GM21717 (cell line): ENCODE measurements at regions not wholly inside any gene's neighbourhood (a gene's known extent, or its start where the extent isn't known, plus 50 kb on each side); places are given as distances from the start of the nearest gene placed in this dataset.
"Not testable (repeated sequence)": the region's sequence is repeated elsewhere in the genome, so short reads cannot be mapped to it uniquely, and the experiment has no call there.

ENCODE experiments used
- ATAC-seq: cut with Tn5 transposase; IDR thresholded peaks from one replicate; pipeline ENCODE4 v1.9.1; 2021; ENCODE audit warnings: mild to moderate bottlenecking, moderate library complexity; ENCODE audit not compliant: unreplicated experiment

- ATAC-seq: no peak
Measured at GRCh38 chr5:53263151-53263550, 153.6 kb upstream of the MOCS2 start.

- ATAC-seq: no peak
Measured at GRCh38 chr5:53265043-53265442, 155.5 kb upstream of the MOCS2 start.

GRCh38 chr5:53268241-53268640 lies 158.7 kb upstream of the MOCS2 start:
- ATAC-seq: not testable (repeated sequence)

GRCh38 chr5:53275666-53276065 lies 166.1 kb upstream of the MOCS2 start:
- no peak for ATAC-seq

GRCh38 chr5:53276825-53277224 lies 167.3 kb upstream of the MOCS2 start:
- no peak for ATAC-seq

- no peak for ATAC-seq
Measured at GRCh38 chr5:53277491-53277890, 167.9 kb upstream of the MOCS2 start.

GRCh38 chr5:53287573-53287972 lies 178.0 kb upstream of the MOCS2 start:
- no peak for ATAC-seq

GRCh38 chr5:53288511-53288910 lies 179.0 kb upstream of the MOCS2 start:
- no peak for ATAC-seq

GRCh38 chr5:53291047-53291446 lies 181.5 kb upstream of the MOCS2 start:
- ATAC-seq: no peak

GRCh38 chr5:53291528-53291927 lies 182.0 kb upstream of the MOCS2 start:
- ATAC-seq: no peak

- no peak for ATAC-seq
Measured at GRCh38 chr5:53298841-53299240, 181.6 kb upstream of the FST start.

GRCh38 chr5:53302529-53302928 lies 177.9 kb upstream of the FST start:
- no peak for ATAC-seq

- ATAC-seq: no peak
Measured at GRCh38 chr5:53303105-53303504, 177.3 kb upstream of the FST start.

- ATAC-seq: not testable (repeated sequence)
Measured at GRCh38 chr5:53305316-53305715, 175.1 kb upstream of the FST start.

GRCh38 chr5:53309653-53310052 lies 170.8 kb upstream of the FST start:
- ATAC-seq: no peak

GRCh38 chr5:53311681-53312080 lies 168.7 kb upstream of the FST start:
- ATAC-seq: no peak

GRCh38 chr5:53313145-53313544 lies 167.3 kb upstream of the FST start:
- no peak for ATAC-seq

GRCh38 chr5:53318303-53318702 lies 162.1 kb upstream of the FST start:
- ATAC-seq: no peak

- ATAC-seq: no peak
Measured at GRCh38 chr5:53319315-53319714, 161.1 kb upstream of the FST start.

GRCh38 chr5:53321073-53321472 lies 159.4 kb upstream of the FST start:
- ATAC-seq: no peak

- ATAC-seq: no peak
Measured at GRCh38 chr5:53321721-53322120, 158.7 kb upstream of the FST start.

- no peak for ATAC-seq
Measured at GRCh38 chr5:53322257-53322656, 158.2 kb upstream of the FST start.

- no peak for ATAC-seq
Measured at GRCh38 chr5:53323511-53323910, 156.9 kb upstream of the FST start.
